Neuronal stem cell (in vitro differentiated cells): ENCODE measurements at regions not wholly inside any gene's neighbourhood (a gene's known extent, or its start where the extent isn't known, plus 50 kb on each side); places are given as distances from the start of the nearest gene placed in this dataset.

Source experiments
- DNase-seq: peaks from one replicate; pipeline ENCODE4 v3.0.0-alpha.2; 2013; ENCODE audit warnings: low spot score
- H2AFZ ChIP-seq: one replicate; pipeline ENCODE4 v1.6.1; 2013; ENCODE audit warnings: mild to moderate bottlenecking, low read length, inconsistent platforms
- H2AK5ac ChIP-seq: 2 replicates; pipeline ENCODE4 v1.6.1; 2013; ENCODE audit warnings: low read depth, mild to moderate bottlenecking, inconsistent platforms, low read length, moderate library complexity, mixed read lengths
- H2BK120ac ChIP-seq: 2 replicates; pipeline ENCODE4 v1.6.1; 2013; ENCODE audit warnings: low read depth, mild to moderate bottlenecking, inconsistent platforms, low read length, moderate library complexity, mixed read lengths
- H2BK12ac ChIP-seq: one replicate; pipeline ENCODE4 v1.6.1; 2013; ENCODE audit warnings: low read length, inconsistent platforms
- H2BK15ac ChIP-seq: 2 replicates; pipeline ENCODE4 v1.6.1; 2013; ENCODE audit warnings: mild to moderate bottlenecking, low read length, inconsistent platforms, mixed read lengths
- H2BK5ac ChIP-seq: one replicate; pipeline ENCODE4 v1.6.1; 2013; ENCODE audit warnings: inconsistent platforms, mild to moderate bottlenecking, low read length, moderate library complexity
- H3K14ac ChIP-seq: one replicate; pipeline ENCODE4 v1.6.1; 2013; ENCODE audit warnings: low read length, inconsistent platforms
- H3K18ac ChIP-seq: 2 replicates; pipeline ENCODE4 v1.6.1; 2013; ENCODE audit warnings: low read length, inconsistent platforms
- H3K23ac ChIP-seq: 2 replicates; pipeline ENCODE4 v1.6.1; 2013; ENCODE audit warnings: low read depth, mild to moderate bottlenecking, mixed read lengths, low read length, inconsistent platforms; ENCODE audit not compliant: poor library complexity
- H3K27ac ChIP-seq: replicated peaks from 3 replicates; pipeline ENCODE4 v1.5.1; 2013; ENCODE audit warnings: low read length, inconsistent platforms
- H3K27me3 ChIP-seq, 3 experiments: 2 replicates each; pipeline ENCODE4 v1.6.1; 2013; ENCODE audit warnings: low read length in 3 of 3, mild to moderate bottlenecking in 2 of 3, inconsistent platforms in 1 of 3, low read depth in 1 of 3, mixed read lengths in 1 of 3, moderate library complexity in 1 of 3; ENCODE audit not compliant: control insufficient read depth in 3 of 3, insufficient read depth in 3 of 3
- H3K36me3 ChIP-seq, 2 donors: replicated peaks in 1 of 2; 2 replicates each; pipeline ENCODE4 v1.6.1; 2013; ENCODE audit warnings: low read length in 2 of 2; ENCODE audit not compliant: control insufficient read depth in 2 of 2, insufficient read depth in 2 of 2
- H3K4ac ChIP-seq: 2 replicates; pipeline ENCODE4 v1.6.1; 2013; ENCODE audit warnings: inconsistent platforms, mild to moderate bottlenecking, low read length, moderate library complexity
- H3K4me1 ChIP-seq, 2 donors: 1 replicate in 1 of 2; 2 replicates in 1 of 2; pipeline ENCODE4 v1.6.1; 2013; ENCODE audit warnings: low read length in 2 of 2, low read depth in 1 of 2; ENCODE audit not compliant: control insufficient read depth in 2 of 2, insufficient read depth in 1 of 2
- H3K4me2 ChIP-seq: one replicate; pipeline ENCODE4 v1.6.1; 2013; ENCODE audit warnings: mild to moderate bottlenecking, low read length, inconsistent platforms; ENCODE audit not compliant: insufficient read depth, poor library complexity, severe bottlenecking
- H3K4me3 ChIP-seq, 2 donors: 2 replicates each; pipeline ENCODE4 v1.5.1; 2013; ENCODE audit warnings: low read length in 2 of 2, mild to moderate bottlenecking in 2 of 2, inconsistent platforms in 1 of 2, moderate library complexity in 1 of 2
- H3K79me1 ChIP-seq: one replicate; pipeline ENCODE4 v1.6.1; 2013; ENCODE audit warnings: low read depth, mild to moderate bottlenecking, inconsistent platforms, low read length, moderate library complexity
- H3K9ac ChIP-seq: one replicate; pipeline ENCODE4 v1.6.1; 2013; ENCODE audit warnings: mild to moderate bottlenecking, low read depth, low read length, inconsistent platforms; ENCODE audit not compliant: poor library complexity
- H3K9me3 ChIP-seq, 2 donors: replicated peaks in 1 of 2; 2 replicates each; pipeline versions ENCODE3 to v1.6.1; 2013; ENCODE audit warnings: low read length in 2 of 2, mild to moderate bottlenecking in 2 of 2, inconsistent platforms in 1 of 2, low read depth in 1 of 2, mixed read lengths in 1 of 2, moderate library complexity in 1 of 2; ENCODE audit not compliant: control insufficient read depth in 2 of 2, insufficient read depth in 1 of 2
- H4K8ac ChIP-seq: one replicate; pipeline ENCODE4 v1.6.1; 2013; ENCODE audit warnings: low read depth, mild to moderate bottlenecking, inconsistent platforms, low read length, moderate library complexity
- H4K91ac ChIP-seq: one replicate; pipeline ENCODE4 v1.6.1; 2013; ENCODE audit warnings: low read length, low read depth, mild to moderate bottlenecking, inconsistent platforms; ENCODE audit not compliant: poor library complexity
- WGBS, 2 donors: extraction: QIAGEN DNeasy Blood & Tissue Kit; methylation state at CpG; one replicate each; pipeline ENCODE4 v1.1.7; 2013; ENCODE audit warnings: missing lambda C conversion rate in 2 of 2, mixed read lengths in 1 of 2; ENCODE audit not compliant: insufficient read length in 2 of 2, insufficient replicate concordance in 1 of 2; ENCODE audit errors: extremely low coverage in 2 of 2; 5-methylcytosine and 5-hydroxymethylcytosine counted together

DNA sequence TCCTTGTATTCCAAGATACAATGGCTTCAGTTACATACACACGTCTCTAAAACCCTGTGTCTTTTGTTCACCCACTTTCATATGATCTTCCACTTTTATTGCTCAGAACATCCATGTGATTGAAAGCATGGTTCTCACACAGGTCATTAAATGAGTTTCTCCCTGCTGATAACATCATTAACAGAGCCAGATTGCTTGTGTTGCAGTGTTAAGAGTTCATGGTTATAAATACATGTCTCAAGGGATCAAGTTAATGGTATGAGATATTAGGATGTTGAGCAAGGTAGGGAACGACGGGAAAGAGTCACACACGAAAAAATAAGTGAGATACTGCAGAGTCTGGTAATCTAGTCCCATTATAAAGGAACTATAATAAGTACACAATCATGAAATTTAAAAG is 861.5 kb downstream of the SORCS1 start:
- Histone ChIP-seq H2BK15ac (no peak overlapping the region), H3K27ac (no peak overlapping the region)

DNA sequence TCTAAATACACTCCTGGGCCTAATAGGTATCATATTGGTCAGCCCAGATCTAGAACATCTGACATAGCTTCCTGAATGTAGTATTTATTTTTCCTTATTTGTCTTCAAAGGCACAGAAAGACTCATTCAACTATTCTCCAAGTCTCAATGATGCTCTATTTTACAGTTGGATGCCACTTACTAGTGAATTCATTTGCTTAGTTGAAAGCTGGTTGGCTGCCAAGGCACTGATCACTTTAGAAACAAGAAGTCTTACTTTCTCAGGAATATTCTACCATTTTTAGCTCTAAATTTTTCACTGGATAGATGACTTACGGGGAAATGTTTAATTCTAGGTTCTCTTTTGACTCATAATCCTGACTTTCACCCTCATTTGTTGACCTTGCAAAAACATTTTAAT is 863.4 kb downstream of the SORCS1 start:
- Histone ChIP-seq H3K79me1 (no peaks in the 10 kb centered on the region), H3K9me3 (no peaks in the 10 kb centered on the region), H2BK5ac (no peak overlapping the region), H2AK5ac (no peak overlapping the region), H2BK12ac (no peak overlapping the region), H3K9ac (no peak overlapping the region), H3K18ac (no peak overlapping the region), H3K36me3 (no peaks in the 10 kb centered on the region), H3K4ac (no peak overlapping the region), H2BK15ac (no peak overlapping the region), H3K4me2 (no peak overlapping the region), H3K27ac (no peak overlapping the region), H3K14ac (no peak overlapping the region), H4K8ac (no peak overlapping the region), H2BK120ac (no peak overlapping the region), H3K4me3 (no peak overlapping the region), H3K4me1 (no peaks in the 10 kb centered on the region), H4K91ac (no peak overlapping the region), H3K27me3 (no peaks in the 10 kb centered on the region), H3K23ac (no peak overlapping the region), H2AFZ (no peak overlapping the region)
- no CpG with 5 or more reads among the region's 1 CpG for WGBS, 2 donors
- no peak for DNase-seq

More for the DNA sequence above, 861.5 kb downstream of the SORCS1 start:
- Histone ChIP-seq H3K79me1 (no peaks in the 10 kb centered on the region), H3K27me3 (no peaks in the 10 kb centered on the region), H2BK120ac (no peak overlapping the region), H2AFZ (no peak overlapping the region), H4K91ac (no peak overlapping the region), H3K4me1 (peaks cover 0 to 5% of the 10 kb centered on the region in 2 donors), H4K8ac (no peak overlapping the region), H3K36me3 (no peaks in the 10 kb centered on the region), H3K23ac (no peak overlapping the region), H2AK5ac (no peak overlapping the region), H3K9me3 (no peaks in the 10 kb centered on the region), H3K4me3 (no peak overlapping the region), H2BK5ac (no peak overlapping the region), H3K14ac (no peak overlapping the region), H3K4me2 (no peak overlapping the region), H3K9ac (no peak overlapping the region), H2BK12ac (no peak overlapping the region), H3K4ac (no peak overlapping the region), H3K18ac (no peak overlapping the region)
- WGBS, 2 donors = no CpG with 5 or more reads among the region's 4 CpGs
- no peak for DNase-seq

DNA sequence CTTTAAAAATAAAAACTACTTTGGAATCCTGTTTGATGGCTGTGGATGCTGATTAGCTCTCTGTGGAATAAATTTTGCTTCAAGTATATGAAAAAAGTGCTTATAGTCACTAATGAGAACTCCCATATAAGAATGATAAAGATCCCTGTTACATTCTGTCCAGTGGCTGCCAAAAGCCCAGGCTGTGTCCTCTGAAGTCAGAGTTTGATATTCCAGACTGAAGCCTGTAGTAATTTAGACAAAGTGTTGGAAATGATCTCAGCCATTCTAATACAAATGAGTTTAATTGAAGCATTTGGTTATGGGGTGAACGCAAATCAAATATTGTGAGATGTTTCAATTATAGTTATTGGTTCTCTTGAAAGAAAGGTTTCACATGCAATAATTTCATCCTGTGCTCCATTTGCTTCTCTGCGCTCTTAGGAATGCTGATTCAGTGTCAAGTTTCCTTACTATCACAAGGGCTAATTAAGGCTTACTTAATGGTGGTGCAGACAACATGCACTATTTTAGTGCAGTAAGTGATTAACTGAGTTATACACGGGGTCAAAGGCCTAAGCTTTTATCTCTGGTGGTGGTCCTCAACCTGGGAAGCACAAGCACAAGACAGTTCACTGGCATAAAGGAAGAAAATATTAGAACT is 867.6 kb downstream of the SORCS1 start:
- Histone ChIP-seq H3K4me3 (no peak overlapping the region), H3K36me3 (no peaks in the 10 kb centered on the region), H3K27ac (no peak overlapping the region), H2BK120ac (no peak overlapping the region), H3K4me2 (no peak overlapping the region), H3K14ac (no peak overlapping the region), H3K9ac (no peak overlapping the region), H2BK5ac (no peak overlapping the region), H2BK15ac (no peak overlapping the region), H2AK5ac (no peak overlapping the region), H4K91ac (no peak overlapping the region), H3K18ac (no peak overlapping the region), H3K4ac (no peak overlapping the region), H4K8ac (no peak overlapping the region), H3K27me3 (no peaks in the 10 kb centered on the region), H2BK12ac (no peak overlapping the region), H3K9me3 (no peaks in the 10 kb centered on the region), H2AFZ (no peak overlapping the region), H3K79me1 (no peaks in the 10 kb centered on the region), H3K4me1 (no peaks in the 10 kb centered on the region), H3K23ac (no peak overlapping the region)
- WGBS, 2 donors = no CpG with 5 or more reads among the region's 3 CpGs
- DNase-seq = no peak

DNA sequence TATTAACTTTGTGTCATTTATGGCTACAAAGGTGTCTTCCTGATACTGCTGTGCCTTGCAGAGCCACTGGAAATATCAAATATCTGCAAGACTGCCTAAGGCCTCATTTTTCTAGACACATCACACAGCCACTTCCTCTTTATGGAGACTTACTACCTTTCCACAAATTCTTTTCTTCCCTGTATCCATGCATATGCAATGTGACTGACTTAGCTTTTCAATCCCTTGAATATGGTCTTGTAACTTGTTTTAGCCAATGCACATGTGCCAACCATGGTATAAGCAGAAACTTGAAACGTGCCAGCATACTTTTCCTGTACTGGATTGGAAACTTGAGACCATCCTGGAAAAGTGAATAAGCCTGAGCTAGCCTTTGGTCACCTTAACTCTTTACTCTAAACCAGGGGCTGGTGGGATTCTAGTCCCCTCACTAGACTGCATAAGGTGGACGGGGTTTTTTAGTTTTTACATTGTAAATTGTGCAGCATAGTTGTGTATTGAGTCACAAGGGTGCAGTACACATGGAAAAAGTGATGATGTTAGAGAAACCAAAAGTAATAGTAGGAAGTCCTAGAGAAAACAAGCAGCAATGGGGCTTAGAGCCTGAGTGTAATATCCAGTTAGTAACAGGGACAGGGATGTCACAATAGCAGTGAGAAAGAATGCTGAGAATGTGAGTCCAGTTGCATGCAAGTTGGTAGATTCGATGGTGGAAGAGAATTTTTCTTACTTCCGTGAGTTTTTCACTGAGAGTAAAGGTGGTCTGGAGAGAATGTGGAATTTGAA is 879.5 kb downstream of the SORCS1 start:
- H3K9me3 ChIP-seq = peaks cover 0 to 5% of the 10 kb centered on the region in 2 donors
- no peaks in the 10 kb centered on the region for H3K79me1 ChIP-seq
- H3K14ac ChIP-seq = no peak overlapping the region
- peak overlapping the region; percentile 50 for H2AFZ ChIP-seq
- no peak for DNase-seq
- H3K23ac ChIP-seq = no peak overlapping the region
- H3K9ac ChIP-seq = no peak overlapping the region
- no peak overlapping the region for H2BK5ac ChIP-seq
- H3K4me1 ChIP-seq = peaks cover 6 to 13% of the 10 kb centered on the region in 2 donors
- no peak overlapping the region for H2BK12ac ChIP-seq
- no CpG with 5 or more reads among the region's 4 CpGs for WGBS, 2 donors
- no peaks in the 10 kb centered on the region for H3K36me3 ChIP-seq
- H3K27ac ChIP-seq = no peak overlapping the region
- H3K18ac ChIP-seq = no peak overlapping the region
- no peak overlapping the region for H2BK120ac ChIP-seq
- no peak overlapping the region for H4K8ac ChIP-seq
- no peak overlapping the region for H2BK15ac ChIP-seq
- no peak overlapping the region for H2AK5ac ChIP-seq
- no peak overlapping the region for H3K4me2 ChIP-seq
- no peaks in the 10 kb centered on the region for H3K27me3 ChIP-seq
- H3K4ac ChIP-seq = no peak overlapping the region
- no peak overlapping the region for H4K91ac ChIP-seq
- no peak overlapping the region for H3K4me3 ChIP-seq
